Fibroblast of skin of left biceps (primary cell): ENCODE measurements at regions not wholly inside any gene's neighbourhood (a gene's known extent, or its start where the extent isn't known, plus 50 kb on each side); places are given as distances from the start of the nearest gene placed in this dataset.
"Not testable (repeated sequence)": the region's sequence is repeated elsewhere in the genome, so short reads cannot be mapped to it uniquely, and the experiment has no call there.

Experiments used
- DNase-seq, 2 experiments: peaks; one replicate each; pipeline ENCODE4 v3.0.0-alpha.2; 2013; ENCODE audit warnings: low read depth in 2 of 2

GRCh38 chrX:44096666-44097065 is 123.5 kb upstream of the NDP start:
- no peak for DNase-seq

DNA sequence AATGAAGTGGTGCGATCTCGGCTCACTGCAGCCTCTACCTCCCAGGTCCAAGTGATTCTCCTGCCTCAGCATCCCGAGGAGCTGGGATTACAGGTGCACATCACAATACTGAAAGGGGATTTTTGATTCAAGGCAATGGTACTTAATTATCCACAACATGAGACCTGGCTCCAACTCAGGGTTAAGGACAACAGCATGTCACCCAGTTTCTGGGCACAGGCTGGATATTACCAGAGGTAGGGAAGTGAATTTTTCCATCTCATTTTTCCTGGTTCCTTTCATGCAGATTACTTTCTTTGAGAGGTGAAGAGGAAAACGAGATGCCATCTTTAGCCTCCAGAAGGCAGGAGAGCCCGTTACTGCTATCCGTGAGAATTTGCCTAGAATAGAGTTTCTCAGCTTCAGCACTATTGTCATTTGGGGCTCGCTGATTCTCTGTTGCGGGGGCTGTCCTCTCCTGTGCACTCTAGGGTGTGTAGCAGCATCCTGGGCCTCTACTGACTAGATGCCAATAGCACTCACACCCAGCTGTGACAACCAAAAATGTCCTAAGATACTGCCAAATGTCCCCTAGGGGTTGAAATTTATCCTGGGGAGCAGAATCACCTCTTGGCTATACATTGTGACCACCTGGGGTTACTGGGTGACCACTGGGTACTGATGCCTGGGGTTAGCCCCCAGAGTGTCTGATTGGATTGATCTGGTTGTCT is 121.8 kb upstream of the NDP start:
- no peak for DNase-seq

DNA sequence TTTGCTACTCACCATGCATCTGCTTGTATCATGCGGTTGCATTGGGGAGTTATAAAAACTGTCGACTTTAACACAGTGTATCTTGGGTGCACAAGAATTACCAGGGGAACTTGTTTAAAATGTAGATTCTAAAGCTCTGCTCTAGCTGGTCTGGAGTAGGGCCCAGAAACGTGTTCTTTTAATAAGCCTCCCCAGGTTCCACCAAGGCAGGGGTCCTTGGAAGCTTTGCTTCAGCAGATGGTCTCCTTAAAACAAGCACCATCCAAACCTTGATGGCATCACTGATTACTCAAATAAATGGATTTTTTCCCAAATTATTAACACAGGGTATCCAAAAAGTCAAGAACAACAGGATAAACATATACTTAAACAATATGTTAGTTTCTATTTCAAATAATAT is 120.2 kb upstream of the NDP start:
- no peak for DNase-seq

GRCh38 chrX:44092778-44093177 is 119.6 kb upstream of the NDP start:
- DNase-seq = no peak

GRCh38 chrX:44088510-44089144 is 115.4 kb upstream of the NDP start:
- peak; percentile 29 to 39 for DNase-seq

- DNase-seq = no peak
Measured at GRCh38 chrX:44085209-44085608, 112.0 kb upstream of the NDP start.

DNA sequence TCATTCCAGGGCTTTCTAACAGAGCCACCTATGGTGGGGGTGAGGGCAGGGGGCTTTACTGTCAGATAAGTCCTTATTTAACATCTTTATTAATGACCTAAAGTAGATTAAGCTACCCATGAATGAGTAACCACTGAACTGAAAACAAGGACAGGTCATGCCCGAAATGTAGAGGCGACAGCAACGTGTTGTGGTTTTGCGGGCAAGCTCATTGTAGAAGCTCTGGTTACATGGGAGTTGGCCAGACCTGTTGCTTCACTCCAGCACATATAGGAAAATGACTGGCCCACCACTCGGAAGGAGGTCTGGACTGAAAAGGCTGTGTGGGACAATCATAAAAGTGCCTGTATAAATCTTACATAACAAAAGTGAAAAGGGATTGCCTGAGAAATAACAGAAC is 109.6 kb upstream of the NDP start:
- DNase-seq = no peak

- no peak for DNase-seq
Measured at GRCh38 chrX:44080083-44080482, 106.9 kb upstream of the NDP start.

DNA sequence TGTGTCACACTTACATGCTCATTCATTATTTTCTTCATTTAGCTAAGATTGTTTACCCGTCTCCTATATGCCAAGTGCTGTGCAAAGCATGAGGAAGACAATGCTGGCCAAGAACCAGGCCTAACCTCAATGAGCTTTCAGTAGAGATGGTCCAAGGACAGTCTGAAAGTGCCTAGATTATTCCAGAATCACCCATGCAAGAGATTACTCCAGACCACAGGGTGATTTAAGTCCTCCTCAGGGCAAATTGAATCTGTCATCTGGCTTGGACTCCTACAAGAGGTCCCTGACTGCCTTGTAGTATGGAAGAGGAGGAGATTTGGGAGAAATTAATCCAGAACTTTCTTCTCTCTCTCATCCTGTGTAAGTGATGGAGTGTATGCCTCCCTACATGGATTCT is 99.4 kb upstream of the NDP start:
- DNase-seq = no peak

- DNase-seq = peak; percentile 47 to 57
Measured at GRCh38 chrX:44071847-44072551, 98.8 kb upstream of the NDP start.

DNA sequence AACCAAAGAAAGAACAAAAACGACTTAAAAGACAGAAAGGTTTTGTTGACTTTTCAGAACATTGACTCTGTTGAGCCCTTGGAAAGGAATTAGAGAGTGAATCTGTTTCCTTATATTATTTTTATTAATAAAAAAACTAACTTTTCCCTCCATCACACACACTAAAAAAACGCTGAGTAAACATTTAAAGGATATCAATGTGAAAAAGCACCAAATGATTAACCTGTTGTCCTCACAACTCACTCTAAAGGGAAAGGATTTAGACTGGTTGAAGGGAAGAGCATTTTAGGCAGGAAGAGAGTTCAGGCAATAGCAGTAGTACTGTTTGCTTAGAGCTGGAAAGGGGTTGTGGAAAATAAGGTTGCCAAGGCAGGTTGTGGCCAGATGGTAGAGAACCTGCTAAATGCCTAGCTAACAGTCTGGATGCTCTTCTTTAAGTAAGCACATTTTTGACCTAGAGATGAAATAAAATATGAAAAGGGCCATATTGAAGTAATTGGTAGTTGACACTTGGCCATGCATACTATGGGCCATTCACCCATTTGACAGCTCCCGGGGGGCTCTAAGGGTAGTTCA is 98.0 kb upstream of the NDP start:
- no peak for DNase-seq

- no peak for DNase-seq
Measured at GRCh38 chrX:44068043-44068442, 94.9 kb upstream of the NDP start.

DNA sequence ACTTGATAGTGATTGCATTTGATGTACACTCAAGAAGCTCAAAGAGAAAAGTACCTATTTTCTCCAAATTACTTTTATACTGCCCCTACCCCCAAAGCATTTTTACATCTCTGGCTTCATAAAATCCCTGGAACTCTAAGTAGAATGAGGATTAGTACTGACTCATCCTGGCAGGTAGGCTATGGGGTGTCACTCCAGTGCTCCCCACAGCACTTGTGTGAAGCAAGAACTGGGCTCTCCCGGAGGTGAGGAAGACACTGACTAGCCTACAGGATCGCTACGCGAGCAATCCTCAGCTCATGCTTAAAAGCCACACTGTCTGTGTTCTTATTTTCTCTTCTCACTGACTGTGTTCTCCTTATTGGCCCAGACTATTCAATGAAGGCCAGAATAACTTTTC is 90.4 kb upstream of the NDP start:
- DNase-seq = no peak

- DNase-seq = no peak
Measured at GRCh38 chrX:44062840-44063239, 89.7 kb upstream of the NDP start.

GRCh38 chrX:44061968-44062614 is 88.9 kb upstream of the NDP start:
- DNase-seq = no peak

GRCh38 chrX:44060221-44060620 is 87.0 kb upstream of the NDP start:
- DNase-seq = no peak

DNA sequence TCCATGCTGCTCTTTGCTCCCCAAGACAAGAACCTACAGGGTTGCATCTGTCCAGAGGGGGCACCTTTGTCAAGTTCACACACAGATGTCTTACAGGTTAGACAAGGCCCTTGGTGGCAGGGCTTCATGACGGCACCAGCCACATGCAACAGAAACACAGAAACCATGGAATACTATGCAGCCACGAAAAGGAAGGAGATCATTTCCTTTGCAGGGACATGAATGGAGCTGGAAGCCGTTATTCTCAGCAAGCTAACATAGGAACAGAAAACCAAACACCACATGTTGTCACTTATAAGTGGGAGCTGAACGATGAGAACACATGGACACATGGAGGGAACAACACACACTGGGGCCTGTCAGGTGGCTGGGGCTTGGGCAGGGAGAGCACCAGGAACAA is 85.1 kb upstream of the NDP start:
- DNase-seq = no peak

DNA sequence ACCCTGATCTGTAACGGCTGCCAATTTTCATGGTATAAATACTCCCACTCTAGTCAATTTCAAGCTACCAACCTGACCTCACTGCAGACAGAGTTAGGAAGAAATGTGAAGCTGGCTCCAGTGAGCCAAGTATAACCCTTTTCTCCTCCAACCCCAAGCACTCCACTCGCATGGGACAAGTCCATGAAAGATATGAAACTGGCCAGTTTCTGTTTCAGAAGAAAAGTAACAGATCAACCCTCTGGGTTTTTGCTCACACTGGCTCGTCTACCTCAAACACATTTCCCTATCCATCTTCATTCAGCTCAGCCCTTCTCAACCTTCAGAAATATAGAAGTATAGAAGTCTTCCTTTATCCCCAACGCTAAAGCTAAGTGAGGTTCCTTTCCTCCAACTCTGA is 82.4 kb upstream of the NDP start:
- no peak for DNase-seq

- no peak for DNase-seq
Measured at GRCh38 chrX:44054863-44055601, 81.8 kb upstream of the NDP start.

DNA sequence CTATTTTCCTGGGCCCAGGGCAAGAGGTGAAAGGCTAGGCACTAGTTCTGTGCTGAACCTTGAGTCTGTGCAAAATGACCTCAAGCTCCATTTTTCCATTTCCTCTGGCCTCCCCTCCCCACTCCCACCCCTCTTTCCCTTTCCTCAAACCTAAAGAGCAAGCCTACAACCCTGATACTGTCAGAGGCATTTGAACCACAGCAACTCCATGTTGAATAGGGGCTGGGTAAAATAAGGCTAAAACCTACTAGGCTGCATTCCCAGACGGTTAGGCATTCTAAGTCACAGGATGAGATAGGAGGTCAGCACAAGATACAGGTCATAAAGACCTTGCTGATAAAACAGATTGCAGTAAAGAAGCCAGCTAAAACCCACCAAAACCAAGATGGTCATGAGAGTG is 71.9 kb upstream of the NDP start:
- DNase-seq = not testable (repeated sequence)

GRCh38 chrX:44043496-44043895 is 70.3 kb upstream of the NDP start:
- no peak for DNase-seq

DNA sequence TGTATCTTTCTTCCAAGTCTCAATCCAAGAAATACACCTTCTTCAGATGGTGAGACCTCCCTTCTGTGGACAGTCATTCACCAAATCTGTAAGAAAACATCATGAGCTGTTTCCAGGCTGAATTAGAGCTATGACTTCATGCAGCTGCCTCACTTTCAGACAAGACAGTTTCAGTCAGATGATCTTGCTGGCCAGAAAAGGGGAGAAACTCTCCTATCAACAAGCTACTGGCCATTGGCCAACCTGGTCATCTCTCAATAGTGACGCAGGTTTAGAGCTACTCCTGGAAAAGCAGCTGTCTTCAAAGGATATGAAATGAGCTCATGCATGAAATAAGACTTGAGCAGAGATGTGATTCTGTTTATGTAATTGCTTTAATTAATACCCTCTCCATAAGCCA is 69.6 kb upstream of the NDP start:
- DNase-seq = no peak
